T-helper 17 cell (primary cell): ENCODE measurements at regions not wholly inside any gene's neighbourhood (a gene's known extent, or its start where the extent isn't known, plus 50 kb on each side); places are given as distances from the start of the nearest gene placed in this dataset.

Source experiments
- ATAC-seq: fragments of 150-1000 bp; cut with Tn5 transposase; 2 replicates; pipeline ENCODE4 v1.10.0; 2021; ENCODE audit warnings: mild to moderate bottlenecking, moderate library complexity
- DNase-seq, 3 donors: peaks; one replicate each; pipeline versions ENCODE4 v3.0.0 to v3.0.0-alpha.2; 2020 to 2021
- H3K9me3 ChIP-seq: one replicate; pipeline ENCODE4 v1.7.0; 2013; ENCODE audit warnings: low read length, mild to moderate bottlenecking; ENCODE audit not compliant: control insufficient read depth, poor library complexity, severe bottlenecking
- H3K27ac Mint-ChIP-seq: one replicate; pipeline ENCODE4 v1.8.0; 2022; ENCODE audit warnings: mild to moderate bottlenecking, moderate library complexity, mixed read lengths
- H3K27me3 Mint-ChIP-seq: one replicate; pipeline ENCODE4 v1.8.0; 2022; ENCODE audit warnings: mixed read lengths
- H3K36me3 Mint-ChIP-seq: one replicate; pipeline ENCODE4 v1.8.0; 2022; ENCODE audit warnings: low read depth, mixed read lengths
- H3K4me1 Mint-ChIP-seq: one replicate; pipeline ENCODE4 v1.8.0; 2022; ENCODE audit warnings: mild to moderate bottlenecking, mixed read lengths
- H3K4me3 Mint-ChIP-seq: one replicate; pipeline ENCODE4 v1.8.0; 2022; ENCODE audit warnings: mild to moderate bottlenecking, moderate library complexity, mixed read lengths

DNA sequence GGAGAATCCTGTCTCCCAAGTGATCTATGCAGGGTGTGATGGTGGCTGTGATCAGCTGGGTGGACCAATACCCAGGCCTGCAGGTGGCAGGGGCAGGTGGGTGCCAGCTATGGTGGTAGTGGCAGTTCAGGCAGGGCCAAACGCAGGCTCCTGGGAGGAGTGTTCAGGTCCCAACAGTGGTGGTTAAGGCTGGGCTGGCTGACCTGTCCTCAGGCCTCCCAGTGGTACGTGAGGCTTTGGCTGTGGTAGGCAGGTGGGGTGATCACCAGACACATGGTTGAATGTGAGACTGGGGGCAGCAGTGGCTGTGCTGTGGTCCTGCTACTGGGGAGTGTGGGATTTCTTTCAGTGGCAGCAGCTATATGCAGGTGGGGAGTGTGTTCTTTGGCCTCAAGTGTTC lies 126.7 kb upstream of the STARD3NL start:
- no peak for ATAC-seq
- H3K9me3 ChIP-seq, result no peaks in the 10 kb centered on the region
- Mint-ChIP-seq H3K4me3 (no peak overlapping the region), H3K27ac (no peak overlapping the region), H3K27me3 (peaks cover 28% of the 10 kb centered on the region), H3K4me1 (no peaks in the 10 kb centered on the region), H3K36me3 (peaks cover 2% of the 10 kb centered on the region)
- DNase-seq, result no peak

DNA sequence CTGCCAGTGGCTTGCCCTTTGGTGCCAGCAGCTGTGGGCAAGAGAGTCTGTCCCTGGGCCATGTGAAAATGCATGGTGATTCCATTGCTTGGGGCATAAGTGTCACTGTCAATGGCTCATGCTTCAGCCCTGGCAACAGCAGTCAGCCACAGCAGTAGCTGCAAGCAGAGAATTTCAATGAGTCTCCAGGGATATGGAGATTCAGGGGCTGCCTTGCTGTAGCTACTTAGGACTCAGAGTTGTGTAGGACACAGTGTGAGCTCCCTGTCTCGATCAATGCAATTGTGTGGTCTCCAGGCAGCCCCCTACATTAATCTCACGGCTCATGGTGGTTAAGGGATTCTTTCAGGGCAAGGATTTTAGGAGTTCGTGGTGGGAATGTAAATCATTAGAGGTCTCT lies 126.3 kb upstream of the STARD3NL start:
- H3K4me1 Mint-ChIP-seq, result no peaks in the 10 kb centered on the region
- H3K36me3 Mint-ChIP-seq, result peaks cover 2% of the 10 kb centered on the region
- DNase-seq (no peak), ATAC-seq (no peak)
- H3K27ac Mint-ChIP-seq, result no peak overlapping the region
- no peak overlapping the region for H3K4me3 Mint-ChIP-seq
- H3K27me3 Mint-ChIP-seq, result peaks cover 28% of the 10 kb centered on the region
- H3K9me3 ChIP-seq, result no peaks in the 10 kb centered on the region

DNA sequence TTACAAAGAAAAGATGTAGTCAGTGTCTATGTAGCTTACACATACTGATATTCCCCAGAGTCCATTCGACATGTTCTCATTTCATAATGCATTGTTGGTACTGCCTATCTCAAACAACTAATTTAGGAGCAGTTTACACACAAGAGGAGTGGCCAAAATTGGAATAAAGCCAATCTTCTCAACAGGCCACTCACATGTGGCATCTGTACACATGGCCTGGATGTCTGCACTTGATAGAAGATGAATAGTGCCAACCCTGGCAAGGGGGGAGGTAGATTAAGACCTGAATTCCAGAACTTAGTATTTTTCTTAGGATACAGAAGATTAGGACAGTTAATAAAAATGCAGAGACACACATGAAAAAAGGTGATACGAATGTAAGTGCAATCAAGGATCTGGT lies 125.3 kb upstream of the STARD3NL start:
- no peak overlapping the region for H3K4me3 Mint-ChIP-seq
- peaks cover 28% of the 10 kb centered on the region for H3K27me3 Mint-ChIP-seq
- H3K36me3 Mint-ChIP-seq, result peaks cover 2% of the 10 kb centered on the region
- ATAC-seq (no peak), DNase-seq (no peak)
- H3K27ac Mint-ChIP-seq, result no peak overlapping the region
- H3K9me3 ChIP-seq, result no peaks in the 10 kb centered on the region
- no peaks in the 10 kb centered on the region for H3K4me1 Mint-ChIP-seq

DNA sequence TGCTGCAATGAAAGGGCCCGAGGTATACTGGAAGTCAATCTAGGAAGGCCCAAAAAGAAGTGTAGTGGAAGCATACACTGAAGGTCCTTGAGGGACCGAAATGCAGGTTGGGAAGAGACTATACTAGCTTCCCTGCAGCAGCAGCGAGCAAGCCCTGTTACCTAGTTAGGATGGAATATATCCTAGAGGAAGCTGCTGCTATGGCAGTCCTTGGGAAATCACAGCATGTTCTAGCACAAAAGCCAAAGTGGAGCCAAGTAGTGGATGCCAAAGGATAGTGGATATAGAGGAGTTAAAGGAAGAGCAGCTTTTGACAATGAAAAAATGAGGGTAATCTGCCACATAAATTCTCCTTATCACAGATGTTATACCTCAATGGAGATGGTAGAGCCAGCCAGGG lies 123.8 kb upstream of the STARD3NL start:
- peaks cover 35% of the 10 kb centered on the region for H3K27me3 Mint-ChIP-seq
- ATAC-seq, result no peak
- peaks cover 2% of the 10 kb centered on the region for H3K36me3 Mint-ChIP-seq
- DNase-seq, result no peak
- H3K4me3 Mint-ChIP-seq, result no peak overlapping the region
- no peak overlapping the region for H3K27ac Mint-ChIP-seq
- no peaks in the 10 kb centered on the region for H3K4me1 Mint-ChIP-seq
- no peaks in the 10 kb centered on the region for H3K9me3 ChIP-seq

DNA sequence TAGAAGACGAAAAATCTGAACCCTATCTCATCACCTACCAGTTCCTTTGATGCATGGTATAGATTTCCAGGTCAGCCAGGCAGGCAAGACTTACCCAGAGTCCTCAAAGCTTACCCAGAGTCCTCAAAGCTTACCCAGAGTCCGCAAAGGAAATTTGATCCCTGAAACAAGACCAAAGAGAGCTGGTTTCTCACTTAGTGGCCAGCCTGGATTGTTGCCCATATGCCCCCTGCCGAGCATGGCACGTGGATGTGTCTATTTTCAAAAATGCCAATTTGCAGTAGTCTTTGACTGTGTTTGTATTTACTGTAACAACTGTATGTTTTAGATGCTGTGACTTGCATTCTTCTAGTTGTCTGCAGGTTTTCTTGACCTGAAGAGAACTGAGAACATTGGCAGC lies 120.2 kb upstream of the STARD3NL start:
- Mint-ChIP-seq H3K27me3 (peaks cover 37% of the 10 kb centered on the region), H3K27ac (no peak overlapping the region), H3K36me3 (peaks cover 2% of the 10 kb centered on the region), H3K4me3 (no peak overlapping the region), H3K4me1 (no peaks in the 10 kb centered on the region)
- DNase-seq (no peak), ATAC-seq (no peak)
- H3K9me3 ChIP-seq, result no peaks in the 10 kb centered on the region

DNA sequence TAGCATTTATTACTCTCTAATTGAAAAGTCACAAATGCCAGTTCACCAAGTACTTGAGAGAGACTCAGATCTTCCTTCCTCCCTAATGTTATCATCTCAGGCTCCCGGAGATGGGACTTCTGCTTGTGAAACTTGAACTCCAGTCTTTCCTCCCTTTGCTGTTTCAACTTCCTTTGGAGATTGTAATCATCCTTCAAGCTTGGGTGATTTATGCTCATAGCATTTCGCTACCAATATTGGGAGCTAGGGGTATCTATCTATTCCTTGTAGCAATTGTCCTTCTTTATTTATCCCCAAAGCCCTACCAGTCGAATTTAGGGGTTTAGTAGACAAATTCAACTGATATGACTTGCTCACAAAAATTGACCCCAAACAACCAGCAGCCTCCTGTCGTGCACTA lies 117.9 kb upstream of the STARD3NL start:
- ATAC-seq (no peak), DNase-seq (no peak)
- no peak overlapping the region for H3K27ac Mint-ChIP-seq
- no peaks in the 10 kb centered on the region for H3K36me3 Mint-ChIP-seq
- no peaks in the 10 kb centered on the region for H3K9me3 ChIP-seq
- peaks cover 43% of the 10 kb centered on the region for H3K27me3 Mint-ChIP-seq
- no peaks in the 10 kb centered on the region for H3K4me1 Mint-ChIP-seq
- H3K4me3 Mint-ChIP-seq, result no peak overlapping the region

DNA sequence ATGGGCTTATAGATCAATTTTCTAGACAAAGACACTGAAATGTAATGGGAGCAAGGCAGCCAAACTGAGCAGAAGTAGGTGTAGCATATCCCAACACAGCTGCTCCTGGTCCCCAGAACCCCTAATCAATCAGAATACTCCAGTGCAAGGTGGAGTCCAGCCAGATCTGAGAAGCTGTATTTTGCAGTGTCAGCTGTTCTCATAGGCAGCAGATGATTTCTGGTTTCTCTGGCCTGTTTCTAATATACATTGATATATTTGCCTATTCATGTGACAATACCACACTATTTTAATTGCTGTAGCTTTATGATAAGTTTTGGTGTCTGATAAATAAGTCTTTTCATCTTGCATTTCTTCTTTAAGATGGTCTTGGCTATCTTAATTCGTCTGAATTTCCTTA lies 117.4 kb upstream of the STARD3NL start:
- no peaks in the 10 kb centered on the region for H3K9me3 ChIP-seq
- peaks cover 44% of the 10 kb centered on the region for H3K27me3 Mint-ChIP-seq
- H3K36me3 Mint-ChIP-seq, result no peaks in the 10 kb centered on the region
- ATAC-seq, result no peak
- DNase-seq, result no peak
- no peak overlapping the region for H3K4me3 Mint-ChIP-seq
- H3K4me1 Mint-ChIP-seq, result no peaks in the 10 kb centered on the region
- no peak overlapping the region for H3K27ac Mint-ChIP-seq

DNA sequence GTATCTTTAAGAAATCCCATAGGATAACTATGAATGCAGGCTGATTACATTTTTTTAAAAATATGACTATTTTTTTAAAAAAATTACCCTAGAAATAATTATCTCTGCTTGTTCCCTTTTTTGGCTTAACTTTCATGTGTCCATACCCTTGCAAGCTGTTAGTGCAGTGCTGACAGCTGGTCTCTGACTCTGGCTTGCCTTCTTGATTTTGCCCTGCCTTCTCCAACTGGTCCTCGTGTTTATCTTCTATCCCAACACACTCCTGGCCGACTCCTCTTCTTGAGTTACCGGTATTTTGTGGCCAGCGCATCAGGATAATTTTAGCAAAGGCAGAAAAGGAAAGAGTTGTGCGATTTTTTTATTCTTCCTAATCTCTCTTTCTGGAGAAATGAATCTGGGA lies 111.7 kb upstream of the STARD3NL start:
- H3K9me3 ChIP-seq, result no peaks in the 10 kb centered on the region
- ATAC-seq, result no peak
- Mint-ChIP-seq H3K4me1 (no peaks in the 10 kb centered on the region), H3K36me3 (no peaks in the 10 kb centered on the region), H3K27ac (no peak overlapping the region), H3K27me3 (peaks cover 58% of the 10 kb centered on the region), H3K4me3 (no peak overlapping the region)
- DNase-seq, result no peak

DNA sequence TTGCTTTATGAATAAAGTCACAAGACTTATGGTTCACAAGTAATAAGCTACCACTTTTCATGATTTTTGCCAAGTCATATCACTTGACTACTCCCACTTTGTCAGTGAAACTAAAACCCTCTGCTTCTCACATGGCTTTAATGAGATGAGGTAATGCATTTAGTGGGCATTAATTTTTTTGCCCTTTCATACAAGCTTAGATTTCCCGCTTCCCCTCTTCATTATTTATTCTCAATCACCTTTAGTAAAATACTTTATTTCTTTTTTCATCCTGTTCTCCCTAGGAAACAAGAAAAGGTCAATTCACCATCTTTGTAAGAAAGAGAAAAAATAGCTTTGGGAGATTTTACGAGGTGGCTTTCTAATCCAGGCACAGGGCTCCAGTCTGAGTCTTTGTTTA lies 109.6 kb upstream of the STARD3NL start:
- Mint-ChIP-seq H3K36me3 (no peaks in the 10 kb centered on the region), H3K4me1 (no peaks in the 10 kb centered on the region), H3K27ac (no peak overlapping the region), H3K4me3 (no peak overlapping the region), H3K27me3 (peaks cover 54% of the 10 kb centered on the region)
- no peaks in the 10 kb centered on the region for H3K9me3 ChIP-seq
- DNase-seq (no peak), ATAC-seq (no peak)

DNA sequence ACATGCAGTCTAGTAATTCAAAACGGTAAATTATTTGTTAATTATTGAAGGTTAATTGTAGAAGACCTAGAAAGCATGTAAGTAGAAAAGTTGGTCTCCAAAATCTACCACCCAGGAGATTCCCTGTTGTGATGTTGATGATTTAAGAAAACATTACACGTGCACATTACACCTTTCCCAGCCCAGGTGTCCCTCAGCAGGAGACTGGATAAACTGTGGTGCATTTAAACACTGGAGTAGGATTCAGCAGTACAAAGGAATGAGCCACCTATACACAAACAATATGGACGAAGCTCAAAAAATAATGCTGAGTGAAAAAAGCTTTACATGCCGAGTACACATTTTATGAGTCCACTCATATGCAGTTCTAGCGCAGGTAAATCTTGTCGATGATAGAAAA lies 109.0 kb upstream of the STARD3NL start:
- DNase-seq, result no peak
- Mint-ChIP-seq H3K36me3 (no peaks in the 10 kb centered on the region), H3K4me1 (no peaks in the 10 kb centered on the region), H3K27ac (no peak overlapping the region), H3K27me3 (peaks cover 54% of the 10 kb centered on the region), H3K4me3 (no peak overlapping the region)
- no peak for ATAC-seq
- H3K9me3 ChIP-seq, result no peaks in the 10 kb centered on the region

DNA sequence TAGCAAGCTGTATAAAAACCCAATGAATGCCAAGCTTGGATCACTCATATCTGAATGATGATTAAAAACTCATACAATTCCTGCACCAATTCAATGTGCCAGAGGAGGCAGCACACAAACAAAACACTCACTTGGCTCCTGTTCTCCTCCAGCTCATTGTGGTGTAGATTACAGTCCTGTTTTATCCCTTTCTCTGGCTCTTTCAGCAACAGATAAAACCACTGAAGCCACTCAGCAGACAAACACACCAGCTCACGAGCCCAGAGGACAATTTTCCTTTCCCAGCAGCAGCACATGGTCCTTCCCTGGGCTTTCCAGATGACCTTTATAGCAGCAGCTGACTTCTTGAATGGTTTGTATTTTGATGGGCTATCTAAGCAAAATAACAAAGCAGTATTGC lies 107.3 kb upstream of the STARD3NL start:
- H3K27ac Mint-ChIP-seq, result no peak overlapping the region
- DNase-seq, result no peak
- H3K27me3 Mint-ChIP-seq, result peaks cover 56% of the 10 kb centered on the region
- H3K4me1 Mint-ChIP-seq, result no peaks in the 10 kb centered on the region
- no peak for ATAC-seq
- H3K36me3 Mint-ChIP-seq, result no peaks in the 10 kb centered on the region
- H3K9me3 ChIP-seq, result no peaks in the 10 kb centered on the region
- H3K4me3 Mint-ChIP-seq, result no peak overlapping the region

DNA sequence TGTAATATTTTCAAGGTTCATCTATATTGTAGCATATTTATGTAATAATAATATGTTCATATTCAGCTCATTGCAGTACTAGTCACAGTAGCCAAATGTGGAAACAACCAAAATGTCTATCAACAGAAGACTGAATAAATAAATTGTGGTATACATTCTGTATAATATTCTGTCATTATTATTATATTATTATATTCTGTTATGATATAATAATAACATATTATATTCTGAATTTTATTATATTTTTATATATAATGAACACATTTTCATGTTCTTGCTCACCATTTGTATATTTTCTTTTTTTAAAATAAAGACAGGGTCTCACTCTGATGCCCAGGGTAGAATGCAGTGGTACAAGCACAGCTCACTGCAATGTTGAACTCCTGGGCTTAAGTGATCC lies 91.2 kb upstream of the STARD3NL start:
- no peaks in the 10 kb centered on the region for H3K9me3 ChIP-seq
- no peaks in the 10 kb centered on the region for H3K36me3 Mint-ChIP-seq
- ATAC-seq, result no peak
- no peak overlapping the region for H3K27ac Mint-ChIP-seq
- no peak for DNase-seq
- H3K4me1 Mint-ChIP-seq, result no peaks in the 10 kb centered on the region
- H3K27me3 Mint-ChIP-seq, result no peaks in the 10 kb centered on the region
- H3K4me3 Mint-ChIP-seq, result no peak overlapping the region

DNA sequence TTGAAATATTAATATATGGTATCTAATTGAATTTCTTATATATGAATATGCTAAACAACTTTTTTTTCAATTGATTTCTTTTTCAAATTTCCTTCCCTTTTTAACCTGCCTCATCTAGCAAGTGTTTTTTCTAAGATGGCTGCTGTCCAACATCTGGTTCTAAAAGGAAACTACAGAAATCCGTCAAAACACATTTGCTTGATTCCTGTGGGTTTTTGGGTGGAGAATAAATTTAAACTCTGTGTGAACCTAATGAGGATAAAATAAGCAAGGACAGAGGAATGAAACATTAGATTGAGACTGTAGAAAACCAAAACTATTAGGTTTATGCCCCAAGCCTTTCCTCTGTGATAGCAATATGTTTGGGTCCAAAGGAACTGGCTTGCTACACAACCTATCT lies 75.5 kb upstream of the STARD3NL start:
- DNase-seq (no peak), ATAC-seq (no peak)
- no peaks in the 10 kb centered on the region for H3K9me3 ChIP-seq
- H3K27ac Mint-ChIP-seq, result no peak overlapping the region
- peaks cover 2% of the 10 kb centered on the region for H3K4me1 Mint-ChIP-seq
- peaks cover 38% of the 10 kb centered on the region for H3K27me3 Mint-ChIP-seq
- H3K4me3 Mint-ChIP-seq, result no peak overlapping the region
- H3K36me3 Mint-ChIP-seq, result peaks cover 2% of the 10 kb centered on the region

DNA sequence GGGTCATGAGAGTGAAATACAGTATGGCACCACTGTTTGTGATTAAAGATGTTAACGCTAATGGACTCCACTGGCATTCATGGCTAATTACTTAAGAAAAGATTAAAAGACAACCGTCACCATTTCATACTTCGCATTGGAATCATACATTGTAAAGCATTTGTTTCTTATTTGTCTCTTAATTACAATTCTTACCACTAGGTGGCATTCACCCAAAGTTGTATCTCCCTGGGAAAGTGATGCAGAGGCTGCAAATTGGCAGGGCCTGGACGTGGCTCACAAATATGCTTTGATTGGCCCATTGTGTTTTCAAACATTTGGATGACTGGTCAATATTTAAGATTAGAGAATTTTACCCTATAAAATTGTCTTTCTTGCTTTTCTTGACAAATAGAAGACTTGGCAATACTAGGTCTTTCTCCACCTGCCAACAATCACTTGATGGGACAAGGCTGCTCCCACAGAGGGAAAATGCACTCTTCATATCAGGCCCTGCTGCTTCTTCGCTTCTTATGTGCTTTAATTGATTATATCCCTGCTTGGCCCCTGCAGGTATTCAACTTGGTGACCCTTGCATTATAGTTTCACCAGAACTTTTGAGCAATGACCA lies 72.1 kb upstream of the STARD3NL start:
- peak; percentile 65 for ATAC-seq
- Mint-ChIP-seq H3K4me3 (no peak overlapping the region), H3K27me3 (peaks cover 21% of the 10 kb centered on the region), H3K27ac (no peak overlapping the region), H3K36me3 (no peaks in the 10 kb centered on the region), H3K4me1 (peaks cover 2% of the 10 kb centered on the region)
- no peaks in the 10 kb centered on the region for H3K9me3 ChIP-seq
- no peak for DNase-seq
